Gastrocnemius medialis (tissue), 4 donors: ENCODE measurements at regions not wholly inside any gene's neighbourhood (a gene's known extent, or its start where the extent isn't known, plus 50 kb on each side); places are given as distances from the start of the nearest gene placed in this dataset.

Source experiments
- ATAC-seq, 2 donors: fragments of 150-250 bp; one replicate each; pipeline ENCODE4 v1.9.1; 2016
- DNase-seq, 2 donors: peaks; one replicate each; pipeline ENCODE4 v3.0.0-alpha.2; 2019
- H3K27ac ChIP-seq, 4 donors: fragments of 200-600 bp; sonication (generic); 1 replicate in 1 of 4; 2 replicates in 3 of 4; pipeline ENCODE4 v1.5.1; 2016 to 2018; ENCODE audit warnings: mild to moderate bottlenecking in 2 of 4, moderate library complexity in 1 of 4
- H3K27me3 ChIP-seq, 3 donors: fragments of 200-600 bp; sonication (generic) in 2 of 3; 1 replicate in 1 of 3; 2 replicates in 2 of 3; pipeline versions ENCODE4 v1.5.1 to v1.6.0; 2016 to 2019; ENCODE audit warnings: mild to moderate bottlenecking in 1 of 3, moderate library complexity in 1 of 3
- H3K36me3 ChIP-seq, 2 donors: fragments of 200-600 bp; sonication (generic) in 1 of 2; one replicate each; pipeline ENCODE4 v1.5.1; 2017 to 2018
- H3K4me1 ChIP-seq, 2 donors: fragments of 200-600 bp; sonication (generic) in 1 of 2; one replicate each; pipeline ENCODE4 v1.5.1; 2016 to 2017; ENCODE audit warnings: mild to moderate bottlenecking in 2 of 2
- H3K4me3 ChIP-seq, 4 donors: fragments of 200-600 bp; sonication (generic) in 3 of 4; 1 replicate in 1 of 4; 2 replicates in 3 of 4; pipeline ENCODE4 v1.5.1; 2016 to 2019; ENCODE audit warnings: mild to moderate bottlenecking in 2 of 4
- H3K9me3 ChIP-seq, 3 donors: fragments of 200-600 bp; sonication (generic) in 2 of 3; 1 replicate in 1 of 3; 2 replicates in 2 of 3; pipeline ENCODE4 v1.5.1; 2016 to 2019
- POLR2A ChIP-seq, 2 donors: fragments of 450-650 bp; IDR thresholded peaks; one replicate each; pipeline ENCODE4 v1.6.1; 2017; ENCODE audit warnings: antibody characterized with exemption in 2 of 2, mild to moderate bottlenecking in 2 of 2, moderate library complexity in 2 of 2
- in situ Hi-C, 4 donors: fragments of 200-750 bp; cut with MboI; loops; one replicate each; pipeline versions ENCODE4 v1.15.0 to v1.8.0; 2017; ENCODE audit warnings: low sequenced_read_pairs in 4 of 4
- intact Hi-C: fragments of 100-400 bp; cut with DNase I; formaldehyde crosslinking; loops from one replicate; pipeline ENCODE4 v1.15.1; 2023; ENCODE audit warnings: low total_unique reads
- TF ChIP-seq, protein P1 (sequence below), 5 experiments: fragments of 450-650 bp in 3 of 5; fragments of 200-600 bp in 2 of 5; sonication (generic) in 2 of 5; IDR thresholded peaks in 4 of 5; conservative IDR thresholded peaks in 1 of 5; 1 replicate in 4 of 5; 2 replicates in 1 of 5; pipeline ENCODE4 v1.5.1; 2016 to 2019; ENCODE audit warnings: antibody characterized with exemption in 5 of 5, mild to moderate bottlenecking in 3 of 5, moderate library complexity in 3 of 5

DNA sequence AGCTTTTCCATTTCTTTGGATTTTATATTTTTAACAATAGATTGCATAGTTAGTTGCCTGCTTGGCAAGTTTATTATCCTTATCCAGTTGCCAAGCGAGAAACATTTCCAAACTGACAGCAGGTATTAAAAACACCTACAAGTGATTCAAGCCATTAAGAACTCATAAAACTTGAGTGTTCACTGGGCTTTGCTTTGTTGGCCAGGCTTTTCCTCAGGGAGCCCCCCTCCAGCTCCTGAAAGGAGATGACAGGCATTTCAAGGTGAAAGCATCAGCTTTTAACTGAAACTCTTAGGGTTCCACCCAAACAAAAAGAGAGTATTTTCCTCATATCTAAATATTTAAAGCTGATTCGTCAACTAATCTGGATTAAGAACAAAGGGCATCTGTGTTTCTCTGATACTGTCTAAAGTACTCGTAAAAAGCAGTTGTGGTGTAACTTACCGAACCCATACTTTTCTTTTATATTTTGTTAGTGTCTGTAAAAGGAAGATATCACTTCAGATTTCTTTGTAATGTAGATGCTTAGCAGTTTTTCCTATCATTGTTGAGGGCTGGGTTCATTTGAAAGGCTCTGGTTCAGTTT lies 363.4 kb downstream of the OTOL1 start:
- no peaks in the 10 kb centered on the region for H3K36me3 ChIP-seq
- in situ Hi-C loops (no loop called here), intact Hi-C loops (no loop called here)
- no peak overlapping the region for H3K27ac ChIP-seq
- no peaks in the 10 kb centered on the region for H3K4me1 ChIP-seq
- H3K4me3 ChIP-seq = no peak overlapping the region
- TF ChIP-seq, protein P1, sequence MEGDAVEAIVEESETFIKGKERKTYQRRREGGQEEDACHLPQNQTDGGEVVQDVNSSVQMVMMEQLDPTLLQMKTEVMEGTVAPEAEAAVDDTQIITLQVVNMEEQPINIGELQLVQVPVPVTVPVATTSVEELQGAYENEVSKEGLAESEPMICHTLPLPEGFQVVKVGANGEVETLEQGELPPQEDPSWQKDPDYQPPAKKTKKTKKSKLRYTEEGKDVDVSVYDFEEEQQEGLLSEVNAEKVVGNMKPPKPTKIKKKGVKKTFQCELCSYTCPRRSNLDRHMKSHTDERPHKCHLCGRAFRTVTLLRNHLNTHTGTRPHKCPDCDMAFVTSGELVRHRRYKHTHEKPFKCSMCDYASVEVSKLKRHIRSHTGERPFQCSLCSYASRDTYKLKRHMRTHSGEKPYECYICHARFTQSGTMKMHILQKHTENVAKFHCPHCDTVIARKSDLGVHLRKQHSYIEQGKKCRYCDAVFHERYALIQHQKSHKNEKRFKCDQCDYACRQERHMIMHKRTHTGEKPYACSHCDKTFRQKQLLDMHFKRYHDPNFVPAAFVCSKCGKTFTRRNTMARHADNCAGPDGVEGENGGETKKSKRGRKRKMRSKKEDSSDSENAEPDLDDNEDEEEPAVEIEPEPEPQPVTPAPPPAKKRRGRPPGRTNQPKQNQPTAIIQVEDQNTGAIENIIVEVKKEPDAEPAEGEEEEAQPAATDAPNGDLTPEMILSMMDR (IDR thresholded peaks at IDR 0.05 in 4 of 5, conservative IDR thresholded peaks at IDR 0.05 in 1 of 5) = no peak
- no peak for TF ChIP-seq POLR2A (IDR thresholded peaks at IDR 0.05)
- H3K9me3 ChIP-seq = no peaks in the 10 kb centered on the region
- no peaks in the 10 kb centered on the region for H3K27me3 ChIP-seq
- DNase-seq (no peak), ATAC-seq (no peak)

DNA sequence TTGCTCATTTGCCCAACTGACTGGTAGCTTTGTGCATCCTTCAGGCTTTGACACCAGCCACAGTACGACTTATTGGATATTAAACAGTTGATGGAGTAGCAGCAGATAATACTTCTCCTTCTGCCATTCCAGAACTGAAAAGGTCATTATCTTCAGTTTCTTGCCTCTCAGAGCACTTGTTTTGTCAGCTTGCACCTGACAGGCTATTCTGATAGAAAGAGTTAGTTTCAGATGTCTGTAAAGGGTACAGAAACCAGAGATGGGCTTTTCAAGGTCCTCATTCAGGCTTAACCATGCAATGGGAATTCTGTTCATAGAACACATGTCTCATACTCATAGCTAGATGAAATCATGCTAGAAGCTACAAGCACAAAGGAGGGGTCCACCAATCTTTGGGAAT lies 367.2 kb downstream of the OTOL1 start:
- ATAC-seq (no peak), DNase-seq (no peak)
- no peak overlapping the region for H3K27ac ChIP-seq
- no peaks in the 10 kb centered on the region for H3K36me3 ChIP-seq
- intact Hi-C loops (no loop called here), in situ Hi-C loops (no loop called here)
- no peaks in the 10 kb centered on the region for H3K9me3 ChIP-seq
- H3K27me3 ChIP-seq = no peaks in the 10 kb centered on the region
- no peaks in the 10 kb centered on the region for H3K4me1 ChIP-seq
- TF ChIP-seq, protein P1 (IDR thresholded peaks at IDR 0.05 in 4 of 5, conservative IDR thresholded peaks at IDR 0.05 in 1 of 5) = no peak
- TF ChIP-seq POLR2A (IDR thresholded peaks at IDR 0.05) = no peak
- no peak overlapping the region for H3K4me3 ChIP-seq

DNA sequence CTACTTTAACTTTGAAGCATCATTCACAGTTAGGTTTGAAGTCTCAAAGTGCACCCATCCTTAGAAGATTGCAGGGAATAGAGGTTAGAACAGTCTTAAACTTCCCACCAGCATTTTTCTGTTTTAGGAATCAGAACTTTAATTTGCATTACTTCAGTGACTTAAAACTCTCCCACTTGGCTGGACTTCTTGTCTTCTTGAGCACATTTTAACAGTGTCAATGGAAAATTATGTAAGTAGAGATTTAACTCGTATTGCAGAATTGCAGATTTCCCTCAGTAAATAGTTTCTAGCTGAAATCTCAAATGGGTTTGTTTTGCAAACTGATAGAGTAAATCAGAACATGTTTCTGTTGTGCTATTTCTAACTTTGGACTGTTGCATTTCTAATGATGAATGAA lies 369.6 kb downstream of the OTOL1 start:
- no peak for DNase-seq
- in situ Hi-C loops = no loop called here
- TF ChIP-seq, protein P1 (IDR thresholded peaks at IDR 0.05 in 4 of 5, conservative IDR thresholded peaks at IDR 0.05 in 1 of 5) = no peak
- TF ChIP-seq POLR2A (IDR thresholded peaks at IDR 0.05) = no peak

DNA sequence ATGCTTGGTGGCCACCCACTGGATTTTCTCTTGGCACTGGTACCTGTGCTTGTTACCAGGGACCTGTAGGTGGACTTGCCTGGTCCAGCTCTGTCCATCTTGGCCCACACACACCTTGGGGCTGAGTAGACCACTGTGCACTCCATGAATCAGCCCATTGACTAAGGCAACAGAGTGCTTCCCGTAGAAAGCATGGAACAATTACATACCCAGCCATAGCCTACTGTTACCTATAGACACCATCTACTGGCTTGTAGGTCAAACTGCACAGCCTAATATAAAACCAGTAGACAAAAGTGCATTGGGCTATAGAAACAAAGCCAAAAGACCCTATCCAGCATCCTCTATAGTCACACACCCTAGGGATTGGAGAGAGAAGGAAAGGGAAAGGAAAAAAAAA lies 378.9 kb downstream of the OTOL1 start:
- Histone ChIP-seq H3K27me3 (no peaks in the 10 kb centered on the region), H3K27ac (no peak overlapping the region), H3K36me3 (no peaks in the 10 kb centered on the region), H3K4me1 (no peaks in the 10 kb centered on the region), H3K4me3 (no peak overlapping the region), H3K9me3 (no peaks in the 10 kb centered on the region)
- in situ Hi-C loops = no loop called here
- no peak for ATAC-seq
- intact Hi-C loops = no loop called here
- TF ChIP-seq, protein P1 (IDR thresholded peaks at IDR 0.05 in 4 of 5, conservative IDR thresholded peaks at IDR 0.05 in 1 of 5) = no peak
- TF ChIP-seq POLR2A (IDR thresholded peaks at IDR 0.05) = no peak
- DNase-seq = no peak

More for the DNA sequence above, 369.6 kb downstream of the OTOL1 start:
- Histone ChIP-seq H3K4me1 (no peaks in the 10 kb centered on the region), H3K4me3 (no peak overlapping the region), H3K36me3 (no peaks in the 10 kb centered on the region), H3K27me3 (no peaks in the 10 kb centered on the region), H3K9me3 (no peaks in the 10 kb centered on the region), H3K27ac (no peak overlapping the region)
- intact Hi-C loops = no loop called here
- no peak for ATAC-seq

DNA sequence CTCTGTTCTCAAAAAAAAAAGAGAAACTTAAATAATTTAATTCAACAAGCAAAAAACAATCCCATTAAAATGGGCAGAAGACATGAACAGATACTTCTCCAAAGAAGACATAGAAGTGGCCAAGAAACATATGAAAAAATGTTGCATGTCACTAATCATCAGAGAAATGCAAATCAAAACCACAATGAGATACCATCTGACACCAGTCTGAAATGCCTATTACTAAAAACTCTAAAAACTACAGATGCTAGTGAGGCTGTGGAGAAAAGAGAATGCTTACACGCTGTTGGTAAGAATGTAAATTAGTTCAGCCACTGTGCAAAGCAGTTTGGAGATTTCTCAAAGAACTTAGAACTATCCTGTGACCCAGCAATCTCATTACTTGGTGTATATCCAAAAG lies 382.9 kb downstream of the OTOL1 start:
- intact Hi-C loops (no loop called here), in situ Hi-C loops (no loop called here)
- Histone ChIP-seq H3K4me3 (no peak overlapping the region), H3K36me3 (no peaks in the 10 kb centered on the region), H3K4me1 (no peaks in the 10 kb centered on the region), H3K9me3 (no peaks in the 10 kb centered on the region), H3K27me3 (no peaks in the 10 kb centered on the region), H3K27ac (no peak overlapping the region)
- no peak for ATAC-seq
- no peak for TF ChIP-seq POLR2A (IDR thresholded peaks at IDR 0.05)
- TF ChIP-seq, protein P1 (IDR thresholded peaks at IDR 0.05 in 4 of 5, conservative IDR thresholded peaks at IDR 0.05 in 1 of 5) = no peak
- DNase-seq = no peak
